ENCODE measurements at regions not wholly inside any gene's neighbourhood (a gene's known extent, or its start where the extent isn't known, plus 50 kb on each side); places are given as distances from the start of the nearest gene placed in this dataset.

DNA sequence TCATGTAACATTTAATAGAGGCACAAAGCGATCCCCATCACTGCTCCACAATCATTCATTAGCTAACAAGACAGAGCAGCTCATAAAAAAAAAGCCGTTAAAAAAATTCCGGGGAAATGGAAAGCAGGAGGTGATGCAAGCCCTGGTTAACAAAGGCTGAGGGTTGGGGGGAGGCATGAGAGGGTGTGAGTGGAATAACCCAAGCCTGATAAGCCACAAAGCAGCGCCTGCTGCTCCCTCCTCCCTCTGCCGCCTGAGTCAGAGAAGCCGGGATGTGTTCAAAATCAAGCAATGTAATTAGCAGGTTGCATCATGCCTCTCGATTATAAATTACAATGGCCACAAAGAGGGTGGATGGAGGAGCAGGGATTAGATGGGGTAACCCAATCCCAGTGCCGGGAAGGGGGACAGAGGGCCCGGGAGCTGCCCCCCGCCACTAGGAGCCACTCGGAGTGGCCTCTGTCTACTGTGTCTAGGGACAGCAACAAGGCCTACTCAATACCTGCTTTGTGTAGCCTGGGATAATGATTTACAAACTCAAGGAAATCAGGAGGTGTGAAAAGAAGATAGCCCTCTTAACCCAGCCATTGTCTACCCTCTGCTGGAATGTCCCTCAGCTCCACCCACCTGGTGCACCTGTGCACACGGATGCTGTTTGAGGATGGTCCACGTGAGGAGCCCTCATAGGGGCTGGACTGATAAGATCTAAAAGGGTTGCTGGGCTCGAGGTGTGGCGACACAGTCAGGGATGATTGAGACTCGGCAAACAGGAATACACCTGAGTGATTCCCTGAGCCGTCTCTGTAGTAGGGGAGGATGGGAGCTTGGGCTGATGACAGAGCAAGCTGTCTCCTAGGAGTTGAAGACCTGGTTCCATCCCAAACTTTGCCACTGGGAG is 156.9 kb downstream of the VEGFA start (continued):
- TF ChIP-seq PAX8 (CRISPR knock-in tag; IDR thresholded peaks at IDR 0.05; ENCODE audit: borderline replicate concordance) (no peak), ETV5 (CRISPR knock-in tag; IDR thresholded peaks at IDR 0.05; ENCODE audit: borderline replicate concordance) (peak; percentile 90), PHF21A (CRISPR knock-in tag; IDR thresholded peaks at IDR 0.05) (peak; percentile 98), NFE2 (CRISPR knock-in tag; IDR thresholded peaks at IDR 0.05) (no peak), MTF1 (CRISPR knock-in tag; IDR thresholded peaks at IDR 0.05) (no peak; the same call in 1 of the 2 replicates), RBM39 (IDR thresholded peaks at IDR 0.05; ENCODE audit: low read depth, low read length, poor library complexity, severe bottlenecking) (no peak), CCDC6 (CRISPR knock-in tag; IDR thresholded peaks at IDR 0.05) (peak; percentile 91), ZNF572 (CRISPR knock-in tag; IDR thresholded peaks at IDR 0.05) (no peak), REL (CRISPR knock-in tag; conservative IDR thresholded peaks at IDR 0.05) (no peak), MEIS1 (CRISPR knock-in tag; IDR thresholded peaks at IDR 0.05; ENCODE audit: borderline replicate concordance) (no peak; the same call in 1 of the 2 replicates), MXI1 (IDR thresholded peaks at IDR 0.05; ENCODE audit: borderline replicate concordance, low read depth, low read length) (no peak), ZZZ3 (CRISPR knock-in tag; IDR thresholded peaks at IDR 0.05; ENCODE audit: borderline replicate concordance) (no peak), KDM1A (CRISPR knock-in tag; IDR thresholded peaks at IDR 0.05) (peak; percentile 78; the same call in 1 of the 2 replicates), ZSCAN31 (CRISPR knock-in tag; IDR thresholded peaks at IDR 0.05; ENCODE audit: low read depth) (no peak; the same call in 1 of the 2 replicates), ZBTB7B (CRISPR knock-in tag; IDR thresholded peaks at IDR 0.05) (peak; percentile 95), NR2F2 (IDR thresholded peaks at IDR 0.05; ENCODE audit: borderline replicate concordance, low read depth) (peak; percentile 93), ZNF274 (CRISPR knock-in tag; IDR thresholded peaks at IDR 0.05) (no peak), ZNF382 (CRISPR knock-in tag; IDR thresholded peaks at IDR 0.05; ENCODE audit: borderline replicate concordance) (no peak)
- TF ChIP-seq, protein P1, sequence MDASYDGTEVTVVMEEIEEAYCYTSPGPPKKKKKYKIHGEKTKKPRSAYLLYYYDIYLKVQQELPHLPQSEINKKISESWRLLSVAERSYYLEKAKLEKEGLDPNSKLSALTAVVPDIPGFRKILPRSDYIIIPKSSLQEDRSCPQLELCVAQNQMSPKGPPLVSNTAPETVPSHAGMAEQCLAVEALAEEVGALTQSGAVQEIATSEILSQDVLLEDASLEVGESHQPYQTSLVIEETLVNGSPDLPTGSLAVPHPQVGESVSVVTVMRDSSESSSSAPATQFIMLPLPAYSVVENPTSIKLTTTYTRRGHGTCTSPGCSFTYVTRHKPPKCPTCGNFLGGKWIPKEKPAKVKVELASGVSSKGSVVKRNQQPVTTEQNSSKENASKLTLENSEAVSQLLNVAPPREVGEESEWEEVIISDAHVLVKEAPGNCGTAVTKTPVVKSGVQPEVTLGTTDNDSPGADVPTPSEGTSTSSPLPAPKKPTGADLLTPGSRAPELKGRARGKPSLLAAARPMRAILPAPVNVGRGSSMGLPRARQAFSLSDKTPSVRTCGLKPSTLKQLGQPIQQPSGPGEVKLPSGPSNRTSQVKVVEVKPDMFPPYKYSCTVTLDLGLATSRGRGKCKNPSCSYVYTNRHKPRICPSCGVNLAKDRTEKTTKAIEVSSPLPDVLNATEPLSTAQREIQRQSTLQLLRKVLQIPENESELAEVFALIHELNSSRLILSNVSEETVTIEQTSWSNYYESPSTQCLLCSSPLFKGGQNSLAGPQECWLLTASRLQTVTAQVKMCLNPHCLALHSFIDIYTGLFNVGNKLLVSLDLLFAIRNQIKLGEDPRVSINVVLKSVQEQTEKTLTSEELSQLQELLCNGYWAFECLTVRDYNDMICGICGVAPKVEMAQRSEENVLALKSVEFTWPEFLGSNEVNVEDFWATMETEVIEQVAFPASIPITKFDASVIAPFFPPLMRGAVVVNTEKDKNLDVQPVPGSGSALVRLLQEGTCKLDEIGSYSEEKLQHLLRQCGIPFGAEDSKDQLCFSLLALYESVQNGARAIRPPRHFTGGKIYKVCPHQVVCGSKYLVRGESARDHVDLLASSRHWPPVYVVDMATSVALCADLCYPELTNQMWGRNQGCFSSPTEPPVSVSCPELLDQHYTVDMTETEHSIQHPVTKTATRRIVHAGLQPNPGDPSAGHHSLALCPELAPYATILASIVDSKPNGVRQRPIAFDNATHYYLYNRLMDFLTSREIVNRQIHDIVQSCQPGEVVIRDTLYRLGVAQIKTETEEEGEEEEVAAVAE (CRISPR knock-in tag; IDR thresholded peaks at IDR 0.05; ENCODE audit: borderline replicate concordance): peak; percentile 15; the same call in 1 of the 2 replicates
- TF ChIP-seq, protein P2, sequence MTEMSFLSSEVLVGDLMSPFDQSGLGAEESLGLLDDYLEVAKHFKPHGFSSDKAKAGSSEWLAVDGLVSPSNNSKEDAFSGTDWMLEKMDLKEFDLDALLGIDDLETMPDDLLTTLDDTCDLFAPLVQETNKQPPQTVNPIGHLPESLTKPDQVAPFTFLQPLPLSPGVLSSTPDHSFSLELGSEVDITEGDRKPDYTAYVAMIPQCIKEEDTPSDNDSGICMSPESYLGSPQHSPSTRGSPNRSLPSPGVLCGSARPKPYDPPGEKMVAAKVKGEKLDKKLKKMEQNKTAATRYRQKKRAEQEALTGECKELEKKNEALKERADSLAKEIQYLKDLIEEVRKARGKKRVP (CRISPR knock-in tag; IDR thresholded peaks at IDR 0.05): peak; percentile 87 to 99
- TF ChIP-seq, protein P3, sequence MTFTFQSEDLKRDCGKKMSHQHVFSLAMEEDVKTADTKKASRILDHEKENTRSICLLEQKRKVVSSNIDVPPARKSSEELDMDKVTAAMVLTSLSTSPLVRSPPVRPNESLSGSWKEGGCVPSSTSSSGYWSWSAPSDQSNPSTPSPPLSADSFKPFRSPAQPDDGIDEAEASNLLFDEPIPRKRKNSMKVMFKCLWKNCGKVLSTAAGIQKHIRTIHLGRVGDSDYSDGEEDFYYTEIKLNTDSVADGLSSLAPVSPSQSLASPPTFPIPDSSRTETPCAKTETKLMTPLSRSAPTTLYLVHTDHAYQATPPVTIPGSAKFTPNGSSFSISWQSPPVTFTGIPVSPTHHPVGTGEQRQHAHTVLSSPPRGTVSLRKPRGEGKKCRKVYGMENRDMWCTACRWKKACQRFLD (CRISPR knock-in tag; IDR thresholded peaks at IDR 0.05; ENCODE audit: borderline replicate concordance): no peak
- TF ChIP-seq, protein P4, sequence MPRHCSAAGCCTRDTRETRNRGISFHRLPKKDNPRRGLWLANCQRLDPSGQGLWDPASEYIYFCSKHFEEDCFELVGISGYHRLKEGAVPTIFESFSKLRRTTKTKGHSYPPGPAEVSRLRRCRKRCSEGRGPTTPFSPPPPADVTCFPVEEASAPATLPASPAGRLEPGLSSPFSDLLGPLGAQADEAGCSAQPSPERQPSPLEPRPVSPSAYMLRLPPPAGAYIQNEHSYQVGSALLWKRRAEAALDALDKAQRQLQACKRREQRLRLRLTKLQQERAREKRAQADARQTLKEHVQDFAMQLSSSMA (CRISPR knock-in tag; IDR thresholded peaks at IDR 0.05): no peak
